ENCODE measurements at regions not wholly inside any gene's neighbourhood (a gene's known extent, or its start where the extent isn't known, plus 50 kb on each side); places are given as distances from the start of the nearest gene placed in this dataset.

DNA sequence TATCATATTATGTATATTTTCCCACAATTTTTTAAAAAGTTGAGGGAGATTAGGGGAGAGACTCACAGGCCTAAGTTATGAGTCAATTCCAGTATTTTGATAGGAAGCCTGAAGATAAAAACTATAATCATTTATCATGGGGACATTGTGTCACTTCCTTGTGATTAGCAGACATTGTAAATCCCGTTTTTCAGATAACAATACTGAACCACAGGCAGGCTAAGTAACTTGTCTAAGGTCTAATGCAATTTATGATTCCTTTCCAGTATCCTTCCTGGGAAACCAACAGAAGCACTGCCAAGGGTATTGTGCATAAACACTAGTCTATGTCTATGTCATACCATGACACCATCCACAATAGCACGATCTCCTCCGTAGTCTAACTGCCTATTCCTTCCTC is 235.2 kb upstream of the PIK3C3 start:
- DNase-seq, result no peak
- no peaks in the 10 kb centered on the region for H3K9me3 Mint-ChIP-seq (ENCODE audit: unreplicated experiment)

DNA sequence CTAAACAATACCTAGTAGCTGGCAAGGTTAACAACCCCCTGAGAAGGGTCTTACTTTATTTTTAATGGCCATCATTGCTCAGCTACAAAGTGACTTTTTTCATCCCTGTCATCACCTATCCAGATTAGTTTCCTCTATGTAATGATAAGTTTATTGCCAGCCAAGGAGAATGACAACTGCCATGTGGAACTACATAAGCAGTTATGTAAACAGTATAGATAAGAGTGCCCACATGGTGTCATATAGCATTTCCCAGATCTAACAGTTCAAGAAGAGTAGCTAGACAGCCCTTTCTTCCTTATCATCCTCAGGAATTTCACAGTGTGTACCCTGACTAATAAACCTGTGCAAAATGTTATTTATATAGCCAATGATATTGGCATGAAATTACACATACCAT is 240.2 kb upstream of the PIK3C3 start:
- TF ChIP-seq, protein P1, sequence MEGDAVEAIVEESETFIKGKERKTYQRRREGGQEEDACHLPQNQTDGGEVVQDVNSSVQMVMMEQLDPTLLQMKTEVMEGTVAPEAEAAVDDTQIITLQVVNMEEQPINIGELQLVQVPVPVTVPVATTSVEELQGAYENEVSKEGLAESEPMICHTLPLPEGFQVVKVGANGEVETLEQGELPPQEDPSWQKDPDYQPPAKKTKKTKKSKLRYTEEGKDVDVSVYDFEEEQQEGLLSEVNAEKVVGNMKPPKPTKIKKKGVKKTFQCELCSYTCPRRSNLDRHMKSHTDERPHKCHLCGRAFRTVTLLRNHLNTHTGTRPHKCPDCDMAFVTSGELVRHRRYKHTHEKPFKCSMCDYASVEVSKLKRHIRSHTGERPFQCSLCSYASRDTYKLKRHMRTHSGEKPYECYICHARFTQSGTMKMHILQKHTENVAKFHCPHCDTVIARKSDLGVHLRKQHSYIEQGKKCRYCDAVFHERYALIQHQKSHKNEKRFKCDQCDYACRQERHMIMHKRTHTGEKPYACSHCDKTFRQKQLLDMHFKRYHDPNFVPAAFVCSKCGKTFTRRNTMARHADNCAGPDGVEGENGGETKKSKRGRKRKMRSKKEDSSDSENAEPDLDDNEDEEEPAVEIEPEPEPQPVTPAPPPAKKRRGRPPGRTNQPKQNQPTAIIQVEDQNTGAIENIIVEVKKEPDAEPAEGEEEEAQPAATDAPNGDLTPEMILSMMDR (IDR thresholded peaks at IDR 0.05; ENCODE audit: insufficient read depth in 1 of 2, low read depth in 1 of 2, low read length in 1 of 2, severe bottlenecking in 1 of 2, unreplicated experiment in 1 of 2), result no peak
- no peak overlapping the region for H3K27ac Mint-ChIP-seq (ENCODE audit: unreplicated experiment)
- Histone ChIP-seq H3K9me3 (no peaks in the 10 kb centered on the region), H3K27me3 (replicated peaks; ENCODE audit: control insufficient read depth, insufficient read depth, low read length) (no peaks in the 10 kb centered on the region), H3K4me1 (no peaks in the 10 kb centered on the region), H3K4me3 (ENCODE audit: low read depth, low read length) (no peak overlapping the region), H3K36me3 (ENCODE audit: control insufficient read depth, insufficient read depth, low read length) (no peaks in the 10 kb centered on the region)
- no peaks in the 10 kb centered on the region for H3K36me3 Mint-ChIP-seq (ENCODE audit: insufficient read depth, unreplicated experiment)
- H3K4me1 Mint-ChIP-seq (ENCODE audit: low read depth, unreplicated experiment), result no peaks in the 10 kb centered on the region
- no peak for DNase-seq
- no peak overlapping the region for H3K4me3 Mint-ChIP-seq (ENCODE audit: unreplicated experiment)
- peaks cover 6% of the 10 kb centered on the region for H3K27me3 Mint-ChIP-seq (ENCODE audit: insufficient read depth, unreplicated experiment)
- H3K9me3 Mint-ChIP-seq (ENCODE audit: unreplicated experiment), result no peaks in the 10 kb centered on the region
- intact Hi-C loops (cut with micrococcal nuclease; ENCODE audit: unreplicated experiment), result no loop called here
- ChIA-PET POLR2A (no interaction called here), CTCF (no interaction called here)
- no TSS peak for BruUV-seq (replicated peaks)

More for the DNA sequence above, 235.2 kb upstream of the PIK3C3 start:
- ChIA-PET POLR2A (no interaction called here), CTCF (no interaction called here)
- H3K4me1 ChIP-seq, result no peaks in the 10 kb centered on the region
- H3K4me1 Mint-ChIP-seq (ENCODE audit: low read depth, unreplicated experiment), result no peaks in the 10 kb centered on the region
- BruUV-seq (replicated peaks), result no TSS peak
- H3K36me3 Mint-ChIP-seq (ENCODE audit: insufficient read depth, unreplicated experiment), result no peaks in the 10 kb centered on the region
- peaks cover 7% of the 10 kb centered on the region for H3K27me3 Mint-ChIP-seq (ENCODE audit: insufficient read depth, unreplicated experiment)
- no peak overlapping the region for H3K27ac Mint-ChIP-seq (ENCODE audit: unreplicated experiment)
- no peaks in the 10 kb centered on the region for H3K9me3 ChIP-seq
- TF ChIP-seq, protein P1 (IDR thresholded peaks at IDR 0.05; ENCODE audit: insufficient read depth in 1 of 2, low read depth in 1 of 2, low read length in 1 of 2, severe bottlenecking in 1 of 2, unreplicated experiment in 1 of 2), result no peak
- intact Hi-C loops (cut with micrococcal nuclease; ENCODE audit: unreplicated experiment), result no loop called here
- no peak overlapping the region for H3K4me3 ChIP-seq (ENCODE audit: low read depth, low read length)
- no peaks in the 10 kb centered on the region for H3K36me3 ChIP-seq (ENCODE audit: control insufficient read depth, insufficient read depth, low read length)
- no peaks in the 10 kb centered on the region for H3K27me3 ChIP-seq (replicated peaks; ENCODE audit: control insufficient read depth, insufficient read depth, low read length)
- H3K4me3 Mint-ChIP-seq (ENCODE audit: unreplicated experiment), result no peak overlapping the region

DNA sequence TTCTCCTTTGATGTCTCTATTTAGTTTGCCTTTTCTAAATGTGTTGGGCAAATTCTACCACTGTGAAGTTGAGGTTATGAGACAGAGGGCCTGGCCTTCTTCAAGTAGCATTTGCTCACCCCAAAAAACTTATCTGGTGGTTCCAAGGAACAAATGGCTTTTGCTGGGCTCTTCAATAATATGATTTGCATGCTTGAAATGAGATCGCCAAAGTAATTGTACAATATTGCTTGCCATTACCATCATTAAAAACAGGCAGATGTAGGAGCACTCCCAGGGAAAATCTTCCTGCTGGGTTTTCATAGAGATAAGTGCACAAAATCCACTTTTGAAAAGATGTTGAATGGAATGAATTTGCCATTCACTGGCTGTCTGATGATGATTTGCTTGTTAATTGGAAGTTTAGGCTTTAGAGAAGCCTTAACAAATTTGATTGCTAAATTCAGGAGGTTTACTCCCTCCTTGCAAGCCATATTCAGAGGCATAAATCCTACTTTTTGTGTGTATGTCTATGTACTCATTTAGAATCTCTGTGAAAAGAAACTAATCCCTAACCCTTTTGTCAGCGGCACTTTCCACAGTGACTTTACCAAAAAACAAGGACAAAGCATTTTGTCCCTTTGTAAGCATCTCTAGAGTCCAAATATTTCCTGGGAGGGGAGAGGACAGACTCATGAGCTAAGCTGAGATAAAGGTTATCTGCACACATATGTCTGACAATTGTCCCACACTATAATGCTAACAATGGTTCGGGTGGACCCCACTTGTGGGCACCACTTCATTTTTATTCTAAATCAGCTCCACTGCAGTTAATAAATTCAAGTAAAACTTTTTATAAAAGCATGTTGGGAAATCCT is 240.8 kb upstream of the PIK3C3 start:
- Mint-ChIP-seq H3K27me3 (ENCODE audit: insufficient read depth, unreplicated experiment) (peaks cover 6% of the 10 kb centered on the region), H3K4me3 (ENCODE audit: unreplicated experiment) (no peak overlapping the region), H3K27ac (ENCODE audit: unreplicated experiment) (no peak overlapping the region), H3K4me1 (ENCODE audit: low read depth, unreplicated experiment) (no peaks in the 10 kb centered on the region), H3K36me3 (ENCODE audit: insufficient read depth, unreplicated experiment) (no peaks in the 10 kb centered on the region), H3K9me3 (ENCODE audit: unreplicated experiment) (no peaks in the 10 kb centered on the region)
- no peak overlapping the region for H3K4me3 ChIP-seq (ENCODE audit: low read depth, low read length)
- no peaks in the 10 kb centered on the region for H3K36me3 ChIP-seq (ENCODE audit: control insufficient read depth, insufficient read depth, low read length)
- intact Hi-C loops (cut with micrococcal nuclease; ENCODE audit: unreplicated experiment), result no loop called here
- no peak for DNase-seq
- POLR2A ChIA-PET, result no interaction called here
- BruUV-seq (replicated peaks), result no TSS peak
- CTCF ChIA-PET, result no interaction called here
- no peaks in the 10 kb centered on the region for H3K9me3 ChIP-seq
- TF ChIP-seq, protein P1 (IDR thresholded peaks at IDR 0.05; ENCODE audit: insufficient read depth in 1 of 2, low read depth in 1 of 2, low read length in 1 of 2, severe bottlenecking in 1 of 2, unreplicated experiment in 1 of 2), result no peak
- H3K4me1 ChIP-seq, result no peaks in the 10 kb centered on the region
- H3K27me3 ChIP-seq (replicated peaks; ENCODE audit: control insufficient read depth, insufficient read depth, low read length), result no peaks in the 10 kb centered on the region

Measured in Caco-2 (cell line).